IMR-90 (cell line): ENCODE measurements at regions not wholly inside any gene's neighbourhood (a gene's known extent, or its start where the extent isn't known, plus 50 kb on each side); places are given as distances from the start of the nearest gene placed in this dataset.

Experiments used
- ATAC-seq: fragments of 200-7000 bp; cut with Tn5 transposase; 2 replicates; pipeline ENCODE4 v1.9.1; 2020; ENCODE audit warnings: low read depth, mild to moderate bottlenecking, moderate library complexity
- BruUV-seq: library from RNA; stranded (reverse); fragments of 400-500 nt; replicated peaks from 2 replicates; lab custom pipeline; 2021; lab: Mats Ljungman, UMichigan
- CTCF ChIA-PET: fragments of 300-600 bp; formaldehyde crosslinking; extraction: SDS; loops from one replicate; lab custom pipeline; 2021; ENCODE audit warnings: antibody characterized with exemption; lab: Yijun Ruan, JAX
- POLR2A ChIA-PET: fragments of 300-600 bp; sonication (Branson Sonifier 250); formaldehyde crosslinking; loops from one replicate; lab custom pipeline; 2022; ENCODE audit warnings: antibody characterized with exemption; ENCODE audit not compliant: unreplicated experiment; lab: Charles Lee
- DNase-seq: peaks from one replicate; pipeline ENCODE4 v3.0.0; 2013
- H2AFZ ChIP-seq: replicated peaks from 2 replicates; pipeline ENCODE3; 2013; ENCODE audit warnings: low read length, mild to moderate bottlenecking; ENCODE audit not compliant: poor library complexity
- H2AK5ac ChIP-seq: 2 replicates; pipeline ENCODE4 v1.6.1; 2013; ENCODE audit warnings: low read depth, low read length, inconsistent platforms
- H2AK9ac ChIP-seq: replicated peaks from 2 replicates; pipeline ENCODE3; 2013; ENCODE audit warnings: mild to moderate bottlenecking, low read depth, low read length, moderate library complexity; ENCODE audit not compliant: poor library complexity
- H2BK120ac ChIP-seq: 2 replicates; pipeline ENCODE4 v1.6.1; 2013; ENCODE audit warnings: low read depth, low read length, inconsistent platforms
- H2BK15ac ChIP-seq: 3 replicates; pipeline ENCODE4 v1.6.1; 2013; ENCODE audit warnings: low read depth, low read length, inconsistent platforms
- H2BK20ac ChIP-seq: 2 replicates; pipeline ENCODE4 v1.6.1; 2013; ENCODE audit warnings: low read depth, mild to moderate bottlenecking, inconsistent platforms, low read length, moderate library complexity
- H2BK5ac ChIP-seq: 2 replicates; pipeline ENCODE4 v1.6.1; 2013; ENCODE audit warnings: mild to moderate bottlenecking, low read depth, low read length, inconsistent platforms; ENCODE audit not compliant: poor library complexity, severe bottlenecking
- H3K14ac ChIP-seq: replicated peaks from 2 replicates; pipeline ENCODE4 v1.6.1; 2013; ENCODE audit warnings: low read depth, low read length, inconsistent platforms
- H3K18ac ChIP-seq: 2 replicates; pipeline ENCODE4 v1.6.1; 2013; ENCODE audit warnings: low read depth, low read length, control low read depth
- H3K23ac ChIP-seq: 2 replicates; pipeline ENCODE4 v1.6.1; 2013; ENCODE audit warnings: low read depth, low read length, inconsistent platforms
- H3K27ac ChIP-seq: 2 replicates; pipeline ENCODE4 v1.5.1; 2013; ENCODE audit warnings: mild to moderate bottlenecking, control low read depth, low read length; ENCODE audit not compliant: insufficient read depth
- H3K27me3 ChIP-seq: 2 replicates; pipeline ENCODE4 v1.6.1; 2013; ENCODE audit warnings: low read length; ENCODE audit not compliant: control insufficient read depth, insufficient read depth
- H3K36me3 ChIP-seq: 2 replicates; pipeline ENCODE4 v1.6.1; 2013; ENCODE audit warnings: low read length, mixed read lengths; ENCODE audit not compliant: control insufficient read depth, insufficient read depth
- H3K4ac ChIP-seq: 2 replicates; pipeline ENCODE4 v1.6.1; 2013; ENCODE audit warnings: low read depth, low read length, inconsistent platforms
- H3K4me1 ChIP-seq: 2 replicates; pipeline ENCODE4 v1.6.1; 2013; ENCODE audit warnings: low read length, mixed read lengths; ENCODE audit not compliant: control insufficient read depth, insufficient read depth
- H3K4me2 ChIP-seq: 2 replicates; pipeline ENCODE4 v1.6.1; 2013; ENCODE audit warnings: low read depth, mild to moderate bottlenecking, control low read depth, low read length, moderate library complexity
- H3K4me3 ChIP-seq: 2 replicates; pipeline ENCODE4 v1.5.1; 2013; ENCODE audit warnings: low read depth, mild to moderate bottlenecking, control low read depth, low read length, moderate library complexity; ENCODE audit not compliant: insufficient read depth
- H3K56ac ChIP-seq: 2 replicates; pipeline ENCODE4 v1.6.1; 2013; ENCODE audit warnings: low read length, inconsistent platforms; ENCODE audit not compliant: insufficient read depth; ENCODE audit errors: extremely low read depth
- H3K79me1 ChIP-seq, 2 experiments: 2 replicates each; pipeline ENCODE4 v1.6.1; 2013; ENCODE audit warnings: low read length in 2 of 2, inconsistent platforms in 1 of 2, low read depth in 1 of 2
- H3K9ac ChIP-seq: 2 replicates; pipeline ENCODE4 v1.6.1; 2013; ENCODE audit warnings: low read depth, low read length, control low read depth
- H3K9me1 ChIP-seq: 2 replicates; pipeline ENCODE4 v1.6.1; 2013; ENCODE audit warnings: low read length, inconsistent platforms; ENCODE audit not compliant: insufficient read depth
- H3K9me3 ChIP-seq: 2 replicates; pipeline ENCODE4 v1.6.1; 2013; ENCODE audit warnings: low read length; ENCODE audit not compliant: control insufficient read depth, insufficient read depth
- H4K20me1 ChIP-seq: 2 replicates; pipeline ENCODE4 v1.6.1; 2013; ENCODE audit warnings: low read length, inconsistent platforms; ENCODE audit not compliant: insufficient read depth
- H4K5ac ChIP-seq: 2 replicates; pipeline ENCODE4 v1.6.1; 2013; ENCODE audit warnings: mild to moderate bottlenecking, low read depth, low read length, control low read depth
- H4K8ac ChIP-seq, 2 experiments: 2 replicates each; pipeline ENCODE4 v1.6.1; 2013; ENCODE audit warnings: low read depth in 2 of 2, low read length in 2 of 2, control low read depth in 1 of 2, inconsistent platforms in 1 of 2
- H4K91ac ChIP-seq: 2 replicates; pipeline ENCODE4 v1.6.1; 2013; ENCODE audit warnings: low read depth, low read length, inconsistent platforms; ENCODE audit not compliant: insufficient read depth
- POLR2A ChIP-seq: IDR thresholded peaks from 2 replicates; pipeline ENCODE4 v1.6.1; 2012; ENCODE audit warnings: mild to moderate bottlenecking, low read depth, low read length
- WGBS, 2 experiments: methylation state at CpG; one replicate each; pipeline versions ENCODE4 v1.1.5 to v1.1.7; 2013; ENCODE audit warnings: missing lambda C conversion rate in 2 of 2; ENCODE audit not compliant: insufficient read length in 1 of 2; ENCODE audit errors: extremely low coverage in 2 of 2; 5-methylcytosine and 5-hydroxymethylcytosine counted together
- dilution Hi-C: fragments of 300-500 bp; cut with HindIII; formaldehyde crosslinking; loops from one replicate; pipeline ENCODE4 v1.14.3; 2018; ENCODE audit warnings: low sequenced_read_pairs; ENCODE audit not compliant: unreplicated experiment
- in situ Hi-C: fragments of 300-500 bp; cut with MboI; formaldehyde crosslinking; loops from 3 replicates; pipeline ENCODE4 v1.14.3; 2019; ENCODE audit warnings: low sequenced_read_pairs, inconsistent platforms, mixed read lengths
- intact Hi-C: fragments of 100-400 bp; cut with micrococcal nuclease; formaldehyde crosslinking; loops from 2 replicates; pipeline ENCODE4 v1.10.0; 2022

DNA sequence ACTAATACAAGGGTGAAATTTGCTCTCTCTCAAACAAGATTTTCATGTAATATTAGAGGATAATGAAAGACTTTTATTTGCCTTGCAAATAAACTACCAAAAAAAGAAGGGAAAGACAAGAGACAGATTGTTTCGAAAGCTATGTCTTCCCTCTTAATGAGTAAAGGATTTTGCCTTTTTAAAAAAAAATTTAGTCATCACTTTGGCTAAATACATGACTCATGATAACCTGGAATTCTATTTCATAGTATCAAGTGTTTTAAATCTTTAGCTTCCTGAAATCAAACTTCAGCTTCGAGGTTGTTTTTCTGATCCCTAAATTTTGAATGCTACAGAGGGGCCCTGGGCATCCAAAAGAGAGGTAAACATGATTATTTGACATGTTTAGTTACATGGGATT lies 144.4 kb downstream of the CCDC59 start:
- DNase-seq (no peak), ATAC-seq (no peak)
- Histone ChIP-seq H2BK20ac (no peak overlapping the region), H3K27me3 (no peaks in the 10 kb centered on the region), H2AK5ac (no peak overlapping the region), H2BK15ac (no peak overlapping the region), H3K4me2 (no peak overlapping the region), H2AK9ac (no peak overlapping the region), H3K4me1 (no peaks in the 10 kb centered on the region), H3K18ac (no peak overlapping the region), H4K8ac (no peak overlapping the region), H2BK5ac (no peak overlapping the region), H3K9me1 (no peaks in the 10 kb centered on the region), H3K9ac (no peak overlapping the region), H3K56ac (no peak overlapping the region), H4K5ac (no peak overlapping the region), H2AFZ (no peak overlapping the region), H4K20me1 (no peaks in the 10 kb centered on the region), H3K14ac (no peak overlapping the region), H3K36me3 (no peaks in the 10 kb centered on the region), H3K9me3 (peaks cover 22% of the 10 kb centered on the region), H3K27ac (no peak overlapping the region), H4K91ac (no peak overlapping the region), H3K4ac (no peak overlapping the region), H3K79me1 (no peaks in the 10 kb centered on the region), H3K4me3 (no peak overlapping the region), H3K23ac (no peak overlapping the region), H2BK120ac (no peak overlapping the region)
- dilution Hi-C loops (no loop called here), in situ Hi-C loops (no loop called here), intact Hi-C loops (no loop called here)
- WGBS, 2 experiments = no CpG with 5 or more reads among the region's 2 CpGs
- ChIA-PET CTCF (no interaction called here), POLR2A (no interaction called here)
- BruUV-seq = no TSS peak
- no peak for TF ChIP-seq POLR2A
